BLaER1 treated with 17β-estradiol and CSF1 and Interleukin-3, amounts not matched to agents 10 nM and 100 nM (cell line): ENCODE measurements at regions not wholly inside any gene's neighbourhood (a gene's known extent, or its start where the extent isn't known, plus 50 kb on each side); places are given as distances from the start of the nearest gene placed in this dataset.

Experiments used
- H3K27ac ChIP-seq, 11 experiments: shearing (Covaris generic); formaldehyde crosslinking; 2 replicates each; pipeline ENCODE4 v1.8.1; 2022
- H3K27me3 ChIP-seq, 11 experiments: shearing (Covaris generic); formaldehyde crosslinking; 2 replicates each; pipeline ENCODE4 v1.8.1; 2022
- H3K36me3 ChIP-seq, 11 experiments: shearing (Covaris generic); formaldehyde crosslinking; 2 replicates each; pipeline ENCODE4 v1.8.1; 2022
- H3K4me1 ChIP-seq, 10 experiments: shearing (Covaris generic); formaldehyde crosslinking; 2 replicates each; pipeline ENCODE4 v1.8.1; 2022
- H3K4me2 ChIP-seq, 11 experiments: shearing (Covaris generic); formaldehyde crosslinking; 2 replicates each; pipeline ENCODE4 v1.8.1; 2022
- H3K4me3 ChIP-seq, 10 experiments: shearing (Covaris generic); formaldehyde crosslinking; 2 replicates each; pipeline ENCODE4 v1.8.1; 2022
- H3K9ac ChIP-seq, 11 experiments: shearing (Covaris generic); formaldehyde crosslinking; 2 replicates each; pipeline ENCODE4 v1.8.1; 2022
- H3K9me3 ChIP-seq, 11 experiments: shearing (Covaris generic); formaldehyde crosslinking; replicated peaks in 1 of 11; 2 replicates each; pipeline ENCODE4 v1.8.1; 2022
- H4K20me1 ChIP-seq, 11 experiments: shearing (Covaris generic); formaldehyde crosslinking; 2 replicates each; pipeline ENCODE4 v1.8.1; 2022
- Cebpa-rat ChIP-seq, 11 experiments: shearing (Covaris generic); IDR thresholded peaks; 2 replicates each; pipeline ENCODE4 v1.8.1; 2022

GRCh38 chr14:103216857-103217256, 93.6 kb downstream of the TNFAIP2 start:
- H3K9me3 ChIP-seq: peaks cover 0 to 27% (median 14%) of the 10 kb centered on the region in 11 experiments; a peak in 12 of 22 replicates
- no peak overlapping the region for H3K27ac ChIP-seq
- H3K36me3 ChIP-seq: no peaks in the 10 kb centered on the region
- no peak overlapping the region for H3K9ac ChIP-seq
- H4K20me1 ChIP-seq: no peaks in the 10 kb centered on the region
- TF ChIP-seq Cebpa-rat (IDR thresholded peaks at IDR 0.05): no peak
- H3K27me3 ChIP-seq: peaks cover 5 to 20% (median 15%) of the 10 kb centered on the region in 11 experiments; a peak in 20 of 22 replicates
- no peaks in the 10 kb centered on the region for H3K4me1 ChIP-seq
- H3K4me3 ChIP-seq: no peak overlapping the region
- H3K4me2 ChIP-seq: no peak overlapping the region

- Histone ChIP-seq H3K27ac (no peak overlapping the region), H3K4me3 (no peak overlapping the region)
These were observed 94.3 kb downstream of the TNFAIP2 start for GRCh38 chr14:103217538-103217937.

GRCh38 chr14:103220134-103220981, 97.1 kb downstream of the TNFAIP2 start:
- Histone ChIP-seq H3K4me2 (no peak overlapping the region), H3K36me3 (no peaks in the 10 kb centered on the region), H3K27ac (no peak overlapping the region), H4K20me1 (no peaks in the 10 kb centered on the region; a peak in 1 of 22 replicates), H3K4me3 (no peak overlapping the region), H3K9ac (no peak overlapping the region), H3K27me3 (peaks cover 5 to 20% (median 15%) of the 10 kb centered on the region in 11 experiments; a peak in 20 of 22 replicates), H3K4me1 (peaks cover 0 to 8% (median 0%) of the 10 kb centered on the region in 10 experiments; a peak in 1 of 20 replicates), H3K9me3 (peaks cover 0 to 18% (median 11%) of the 10 kb centered on the region in 11 experiments; a peak in 10 of 22 replicates)
- TF ChIP-seq Cebpa-rat (IDR thresholded peaks at IDR 0.05): no peak

More at GRCh38 chr14:103217538-103217937, 94.3 kb downstream of the TNFAIP2 start:
- H3K9me3 ChIP-seq: peaks cover 0 to 22% (median 14%) of the 10 kb centered on the region in 11 experiments; a peak in 12 of 22 replicates
- no peaks in the 10 kb centered on the region for H3K4me1 ChIP-seq
- H3K9ac ChIP-seq: no peak overlapping the region
- H3K27me3 ChIP-seq: peaks cover 5 to 20% (median 15%) of the 10 kb centered on the region in 11 experiments; a peak in 20 of 22 replicates
- no peaks in the 10 kb centered on the region for H4K20me1 ChIP-seq
- TF ChIP-seq Cebpa-rat (IDR thresholded peaks at IDR 0.05): no peak
- no peak overlapping the region for H3K4me2 ChIP-seq
- no peaks in the 10 kb centered on the region for H3K36me3 ChIP-seq

GRCh38 chr14:103220982-103221641, 97.9 kb downstream of the TNFAIP2 start:
- Histone ChIP-seq H3K4me2 (no peak overlapping the region), H4K20me1 (no peaks in the 10 kb centered on the region; a peak in 1 of 22 replicates), H3K4me1 (peaks cover 0 to 8% (median 0%) of the 10 kb centered on the region in 10 experiments; a peak in 1 of 20 replicates), H3K36me3 (no peaks in the 10 kb centered on the region), H3K9me3 (peaks cover 0 to 18% (median 11%) of the 10 kb centered on the region in 11 experiments; a peak in 9 of 22 replicates), H3K4me3 (no peak overlapping the region), H3K27ac (no peak overlapping the region), H3K27me3 (peaks cover 5 to 20% (median 15%) of the 10 kb centered on the region in 11 experiments; a peak in 20 of 22 replicates), H3K9ac (no peak overlapping the region)
- TF ChIP-seq Cebpa-rat (IDR thresholded peaks at IDR 0.05): no peak

GRCh38 chr14:103221781-103222358, 98.6 kb downstream of the TNFAIP2 start:
- no peaks in the 10 kb centered on the region; a peak in 1 of 22 replicates for H4K20me1 ChIP-seq
- no peak overlapping the region for H3K9ac ChIP-seq
- peaks cover 0 to 18% (median 11%) of the 10 kb centered on the region in 11 experiments; a peak in 9 of 22 replicates for H3K9me3 ChIP-seq
- no peak overlapping the region for H3K4me3 ChIP-seq
- peaks cover 5 to 20% (median 15%) of the 10 kb centered on the region in 11 experiments; a peak in 20 of 22 replicates for H3K27me3 ChIP-seq
- TF ChIP-seq Cebpa-rat (IDR thresholded peaks at IDR 0.05): no peak
- H3K27ac ChIP-seq: no peak overlapping the region
- H3K4me2 ChIP-seq: no peak overlapping the region
- peaks cover 0 to 8% (median 0%) of the 10 kb centered on the region in 10 experiments; a peak in 1 of 20 replicates for H3K4me1 ChIP-seq
- H3K36me3 ChIP-seq: no peaks in the 10 kb centered on the region

- H3K9ac ChIP-seq: no peak overlapping the region
- H3K4me2 ChIP-seq: 0 out of 22 replicates have a peak overlapping the region, but pooled peaks of 1 of the 11 experiments have one; percentile 20
- TF ChIP-seq Cebpa-rat (IDR thresholded peaks at IDR 0.05): no peak
- no peaks in the 10 kb centered on the region for H3K36me3 ChIP-seq
- H3K27ac ChIP-seq: no peak overlapping the region
- H3K4me3 ChIP-seq: no peak overlapping the region
- peaks cover 5 to 20% (median 15%) of the 10 kb centered on the region in 11 experiments; a peak in 20 of 22 replicates for H3K27me3 ChIP-seq
- H3K9me3 ChIP-seq: peaks cover 0 to 13% (median 5%) of the 10 kb centered on the region in 11 experiments; a peak in 2 of 22 replicates
- no peaks in the 10 kb centered on the region; a peak in 1 of 22 replicates for H4K20me1 ChIP-seq
- H3K4me1 ChIP-seq: peaks cover 0 to 8% (median 0%) of the 10 kb centered on the region in 10 experiments; a peak in 1 of 20 replicates
These were observed 100.6 kb downstream of the TNFAIP2 start for GRCh38 chr14:103223818-103224352.

GRCh38 chr14:103225062-103225461, 101.8 kb downstream of the TNFAIP2 start:
- H3K9ac ChIP-seq: no peak overlapping the region

GRCh38 chr14:103225476-103225875, 102.2 kb downstream of the TNFAIP2 start:
- H3K27me3 ChIP-seq: peaks cover 5 to 11% (median 9%) of the 10 kb centered on the region in 11 experiments; a peak in 20 of 22 replicates
- TF ChIP-seq Cebpa-rat (IDR thresholded peaks at IDR 0.05): no peak
- H4K20me1 ChIP-seq: no peaks in the 10 kb centered on the region; a peak in 1 of 22 replicates
- no peaks in the 10 kb centered on the region for H3K36me3 ChIP-seq
- peaks cover 0 to 11% (median 4%) of the 10 kb centered on the region in 10 experiments; a peak in 10 of 20 replicates for H3K4me1 ChIP-seq
- peaks cover 0 to 8% (median 5%) of the 10 kb centered on the region in 11 experiments; a peak in 2 of 22 replicates for H3K9me3 ChIP-seq
- H3K27ac ChIP-seq: no peak overlapping the region
- H3K4me2 ChIP-seq: no peak overlapping the region
- H3K4me3 ChIP-seq: no peak overlapping the region
- H3K9ac ChIP-seq: no peak overlapping the region

More at GRCh38 chr14:103225062-103225461, 101.8 kb downstream of the TNFAIP2 start:
- H3K27me3 ChIP-seq: peaks cover 5 to 14% (median 12%) of the 10 kb centered on the region in 11 experiments; a peak in 20 of 22 replicates
- H3K36me3 ChIP-seq: no peaks in the 10 kb centered on the region
- H3K9me3 ChIP-seq: peaks cover 0 to 8% (median 5%) of the 10 kb centered on the region in 11 experiments; a peak in 2 of 22 replicates
- peaks cover 0 to 8% (median under 1%) of the 10 kb centered on the region in 10 experiments; a peak in 3 of 20 replicates for H3K4me1 ChIP-seq
- no peak for TF ChIP-seq Cebpa-rat (IDR thresholded peaks at IDR 0.05)
- no peak overlapping the region for H3K4me2 ChIP-seq
- H3K27ac ChIP-seq: no peak overlapping the region
- H4K20me1 ChIP-seq: no peaks in the 10 kb centered on the region; a peak in 1 of 22 replicates
- no peak overlapping the region for H3K4me3 ChIP-seq
